GM21576 (cell line): ENCODE measurements at regions not wholly inside any gene's neighbourhood (a gene's known extent, or its start where the extent isn't known, plus 50 kb on each side); places are given as distances from the start of the nearest gene placed in this dataset.
"Not testable (repeated sequence)": the region's sequence is repeated elsewhere in the genome, so short reads cannot be mapped to it uniquely, and the experiment has no call there.

Source experiments
- ATAC-seq: cut with Tn5 transposase; IDR thresholded peaks from one replicate; pipeline ENCODE4 v1.9.1; 2021; ENCODE audit warnings: mild to moderate bottlenecking, moderate library complexity; ENCODE audit not compliant: unreplicated experiment

DNA sequence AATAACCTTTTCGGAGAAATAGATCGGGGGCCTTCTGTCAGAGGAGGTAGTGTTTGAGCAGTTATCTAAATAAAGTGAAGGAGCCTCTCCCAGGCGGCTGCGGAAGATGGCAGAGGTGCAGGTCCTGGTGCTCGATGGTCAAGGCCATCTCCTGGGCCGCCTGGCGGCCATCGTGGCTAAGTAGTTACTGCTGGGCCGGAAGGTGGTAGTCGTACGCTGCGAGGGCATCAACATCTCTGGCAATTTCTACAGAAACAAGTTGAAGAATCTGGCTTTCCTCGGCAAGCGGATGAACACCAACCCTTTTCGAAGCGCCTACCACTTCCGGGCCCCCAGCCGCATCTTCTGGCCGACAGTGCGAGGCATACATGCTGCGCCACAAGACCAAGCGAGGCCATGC is 186.1 kb downstream of the KTN1 start:
- ATAC-seq: no peak

GRCh38 chr14:55767286-55767685 is 187.3 kb downstream of the KTN1 start:
- ATAC-seq: no peak

DNA sequence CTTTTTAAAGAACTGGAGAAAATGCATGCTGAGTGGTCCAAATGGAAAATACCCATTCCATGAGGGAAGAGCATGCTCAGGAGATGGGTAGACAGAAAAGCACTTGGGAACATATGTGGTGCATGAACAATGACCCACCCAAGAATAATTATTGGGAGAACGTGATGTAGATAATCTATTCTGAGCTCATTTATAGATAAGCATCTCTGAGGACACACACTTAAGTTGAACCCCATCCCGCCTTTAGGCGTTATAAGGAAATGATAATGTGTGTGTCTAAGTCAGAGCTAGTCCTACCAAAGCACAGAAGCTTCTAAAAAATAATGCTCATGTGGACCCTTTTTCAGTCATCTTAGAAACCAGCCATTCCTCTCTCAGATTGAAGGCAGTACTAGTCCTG is 189.9 kb downstream of the KTN1 start:
- no peak for ATAC-seq

GRCh38 chr14:55771242-55771981 is 191.4 kb downstream of the KTN1 start:
- no peak for ATAC-seq

DNA sequence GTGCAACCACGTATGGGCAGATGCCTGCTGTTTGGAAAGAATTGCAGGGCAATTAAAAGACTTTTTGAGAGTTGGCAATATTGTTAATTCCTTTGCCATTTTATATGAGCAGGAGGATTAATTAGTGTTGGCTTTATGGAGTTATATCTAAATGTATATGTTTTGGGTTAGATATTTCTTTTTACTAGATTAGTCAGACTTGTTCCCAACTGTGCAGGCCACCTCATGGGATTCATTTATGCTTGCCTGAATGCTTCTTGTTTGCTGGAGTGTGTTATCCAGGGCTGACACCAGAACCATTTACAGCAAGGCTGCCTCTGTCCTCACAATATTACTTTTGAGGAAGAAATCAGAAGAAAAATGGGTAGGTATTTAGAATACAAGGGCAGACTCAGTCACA is 192.5 kb downstream of the KTN1 start:
- ATAC-seq: no peak

- ATAC-seq: no peak
These were observed 193.3 kb downstream of the KTN1 start for GRCh38 chr14:55773312-55773711.

DNA sequence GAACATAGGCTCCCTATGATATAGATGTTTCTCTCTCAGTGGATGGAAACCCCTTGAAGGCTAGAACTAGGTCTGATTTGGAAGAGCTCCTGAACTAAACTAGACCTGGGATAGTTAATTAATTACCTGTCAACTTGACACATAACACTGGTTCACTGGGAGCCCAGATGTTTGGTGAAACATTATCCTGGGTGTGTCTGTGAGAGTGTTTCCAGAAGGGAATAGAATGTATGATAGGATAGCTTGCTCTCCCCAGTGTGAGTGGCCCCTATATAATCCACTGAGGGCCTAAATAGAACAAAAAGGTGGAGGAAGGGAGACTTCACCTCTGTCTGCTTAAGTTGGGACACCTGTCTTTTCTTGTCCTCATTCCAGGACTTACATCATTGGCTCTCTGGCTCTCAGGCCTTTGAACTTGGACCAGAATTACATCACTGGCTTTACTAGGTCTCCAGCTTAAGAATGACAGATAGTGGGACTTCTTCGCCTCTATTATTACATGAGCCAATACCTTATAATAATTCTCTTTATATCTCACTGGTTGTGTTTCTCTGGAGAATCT is 194.1 kb downstream of the KTN1 start:
- ATAC-seq: no peak

DNA sequence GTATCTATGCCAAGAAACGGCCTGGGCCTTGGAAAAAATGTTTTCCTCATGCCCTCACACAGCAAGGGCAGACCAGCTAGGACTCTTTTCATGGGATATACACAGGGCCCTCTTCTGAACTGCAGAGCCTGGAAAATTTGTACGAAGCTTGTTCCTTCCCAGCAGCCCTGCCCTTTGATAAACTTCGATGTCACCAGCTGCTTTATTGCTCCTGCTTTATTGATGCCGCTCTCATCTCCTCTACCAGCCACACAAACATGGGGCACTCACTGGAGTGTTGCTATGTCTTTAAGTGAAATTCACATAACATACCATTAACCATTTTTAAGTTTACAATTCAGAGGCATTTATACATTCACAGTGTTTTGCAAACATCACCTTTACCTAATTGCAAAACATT is 197.9 kb downstream of the KTN1 start:
- ATAC-seq: no peak

DNA sequence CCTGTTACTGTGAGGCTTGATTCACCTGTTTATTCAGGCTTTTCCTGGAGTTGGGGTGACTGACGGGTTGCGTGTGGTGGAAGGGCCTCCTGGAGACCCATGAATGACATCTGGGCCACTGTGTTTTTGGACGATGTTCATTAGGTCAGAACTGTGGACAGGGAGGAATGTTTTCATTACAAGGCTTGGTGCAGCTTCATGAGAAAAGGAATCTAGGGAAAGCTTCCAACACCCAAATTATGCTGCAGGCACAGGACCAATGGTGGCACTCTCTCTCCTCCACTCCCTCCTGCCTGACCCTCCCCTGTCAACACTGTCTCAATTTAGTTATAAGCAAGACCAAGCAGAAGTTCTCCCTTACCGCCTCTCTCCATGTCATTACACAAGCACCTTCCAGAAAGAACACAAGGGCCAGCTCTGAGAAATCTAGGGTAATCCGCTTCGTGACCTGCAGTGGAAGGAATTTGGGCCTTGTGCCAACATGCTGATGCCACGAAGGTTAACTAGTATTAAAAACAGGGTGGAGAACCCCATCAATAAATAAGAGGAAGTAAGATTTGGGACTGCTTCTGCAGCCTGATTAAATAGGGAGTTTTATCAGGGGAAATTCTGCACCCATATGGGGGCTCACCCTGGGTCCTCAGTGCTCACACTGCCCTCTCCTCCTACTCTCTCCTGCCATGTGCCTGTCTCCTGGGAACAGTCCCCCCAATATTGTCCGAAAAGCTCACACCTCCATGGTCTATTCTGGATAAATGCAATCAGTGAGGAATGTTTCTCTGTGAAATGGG is 200.3 kb downstream of the KTN1 start:
- ATAC-seq: no peak

- no peak for ATAC-seq
These were observed 201.0 kb downstream of the KTN1 start for GRCh38 chr14:55781046-55781445.

DNA sequence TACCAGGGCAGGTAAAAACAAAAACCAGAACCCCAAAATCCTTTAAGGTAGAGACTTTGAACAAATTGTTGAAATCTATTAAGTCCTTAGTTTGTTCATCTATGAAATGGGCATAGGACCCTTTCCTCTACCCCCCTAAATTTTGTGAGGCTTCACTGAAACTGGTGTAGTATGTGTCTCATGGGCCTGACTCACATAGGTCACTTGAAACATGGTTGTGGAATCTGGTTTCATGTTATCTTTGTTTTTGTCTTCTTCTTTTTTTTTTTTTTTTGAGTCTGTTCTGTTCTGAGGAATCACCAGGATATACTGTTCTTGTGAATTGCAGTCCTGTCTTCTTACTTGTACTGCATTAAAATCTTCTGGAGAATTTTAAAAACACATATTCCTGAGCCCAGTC is 202.2 kb downstream of the KTN1 start:
- no peak for ATAC-seq

DNA sequence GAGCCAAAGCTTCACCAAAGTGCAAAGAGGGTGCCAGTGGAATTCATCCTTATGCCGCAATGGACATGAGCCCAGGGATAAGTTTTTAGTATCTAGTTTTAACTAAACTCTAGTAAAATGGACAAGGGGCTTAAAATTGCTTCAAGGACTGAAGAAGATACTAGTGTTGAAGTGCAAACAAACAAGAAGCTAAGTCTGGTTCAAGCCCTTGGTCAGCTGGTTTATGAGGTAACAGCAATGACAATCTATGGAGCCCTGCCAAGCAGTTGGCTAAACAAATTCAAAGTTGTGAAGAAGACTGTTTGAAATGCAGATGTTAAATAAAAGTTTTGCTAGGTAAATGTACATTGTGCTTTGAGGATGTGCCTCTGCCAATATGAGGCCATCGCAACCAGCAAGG is 209.4 kb downstream of the KTN1 start:
- ATAC-seq: no peak

GRCh38 chr14:55794655-55795595 is 214.9 kb downstream of the KTN1 start:
- no peak for ATAC-seq

GRCh38 chr14:55796513-55796912 is 216.5 kb downstream of the KTN1 start:
- not testable (repeated sequence) for ATAC-seq

- no peak for ATAC-seq
These were observed 218.4 kb downstream of the KTN1 start for GRCh38 chr14:55798406-55798805.

- ATAC-seq: no peak
These were observed 219.6 kb downstream of the KTN1 start for GRCh38 chr14:55799508-55800095.

DNA sequence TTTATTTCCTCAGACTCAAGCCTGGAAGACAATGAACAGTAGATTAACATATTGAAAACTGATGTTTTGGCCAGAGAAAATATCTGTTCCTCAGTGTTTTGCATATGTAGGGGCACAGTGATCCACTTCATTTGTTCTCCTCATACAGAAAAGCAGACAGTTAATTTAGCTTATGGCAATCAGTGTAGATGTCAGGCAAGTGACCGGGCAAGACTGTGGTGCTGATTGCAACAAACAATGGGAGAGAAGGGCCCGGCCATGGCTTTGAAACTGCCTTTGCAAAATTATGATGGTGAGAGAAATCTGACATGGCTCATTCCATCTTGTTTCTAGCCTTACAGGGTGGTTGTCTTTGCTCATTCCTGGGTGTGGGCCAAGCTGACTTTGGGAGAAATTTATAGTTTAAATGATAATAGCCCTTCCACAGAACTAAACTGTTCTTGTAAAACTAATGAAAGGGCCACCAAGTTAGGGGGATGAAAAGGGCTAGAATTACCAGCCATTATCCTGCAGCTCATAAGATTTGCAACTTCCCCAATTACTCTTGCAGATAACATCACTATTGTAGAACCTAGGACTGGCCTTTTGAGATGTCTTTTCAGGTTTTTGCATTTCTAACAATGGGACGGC is 220.3 kb downstream of the KTN1 start:
- no peak for ATAC-seq

- ATAC-seq: no peak
These were observed 221.1 kb downstream of the KTN1 start for GRCh38 chr14:55801121-55801520.

GRCh38 chr14:55802986-55803872 is 223.2 kb downstream of the KTN1 start:
- ATAC-seq: no peak
